ENCODE measurements at regions not wholly inside any gene's neighbourhood (a gene's known extent, or its start where the extent isn't known, plus 50 kb on each side); places are given as distances from the start of the nearest gene placed in this dataset.

- TF ChIP-seq CTCF (conservative IDR thresholded peaks at IDR 0.05; ENCODE audit: low read depth, low read length): no peak
- no peak for TF ChIP-seq EZH2phosphoT487 (IDR thresholded peaks at IDR 0.05; ENCODE audit: borderline replicate concordance, low read length)
- TF ChIP-seq EZH2 (IDR thresholded peaks at IDR 0.05; ENCODE audit: low read length, unreplicated experiment): no peak
These were observed 300.5 kb downstream of the BRINP2 start for GRCh38 chr1:177471244-177471643.

Measured in PC-3 (cell line).